Astrocyte (in vitro differentiated cells and primary cell): ENCODE measurements at regions not wholly inside any gene's neighbourhood (a gene's known extent, or its start where the extent isn't known, plus 50 kb on each side); places are given as distances from the start of the nearest gene placed in this dataset.
"Not testable (repeated sequence)": the region's sequence is repeated elsewhere in the genome, so short reads cannot be mapped to it uniquely, and the experiment has no call there.

Experiments used
- DNase-seq: peaks from one replicate; pipeline ENCODE4 v3.0.0-alpha.2; 2010; ENCODE audit warnings: low read depth
- FAIRE-seq: peaks from 2 replicates; lab custom pipeline; 2011; peaks lifted over from hg19 to GRCh38; lab: Jason Lieb, UNC
- H2AFZ ChIP-seq: 2 replicates; pipeline ENCODE4 v1.6.0; 2012; ENCODE audit warnings: low read depth, low read length, inconsistent platforms
- H3K27ac ChIP-seq: 2 replicates; pipeline ENCODE4 v1.5.1; 2011; ENCODE audit warnings: low read depth, low read length, inconsistent platforms
- H3K27me3 ChIP-seq: 2 replicates; pipeline ENCODE4 v1.6.0; 2011; ENCODE audit warnings: low read length, inconsistent platforms; ENCODE audit not compliant: insufficient read depth
- H3K36me3 ChIP-seq: 2 replicates; pipeline ENCODE4 v1.5.1; 2011; ENCODE audit warnings: low read length, inconsistent platforms; ENCODE audit not compliant: insufficient read depth
- H3K4me1 ChIP-seq: 2 replicates; pipeline ENCODE4 v1.5.1; 2011; ENCODE audit warnings: low read length, inconsistent platforms; ENCODE audit not compliant: insufficient read depth
- H3K4me2 ChIP-seq: 2 replicates; pipeline ENCODE4 v1.6.0; 2012; ENCODE audit warnings: low read length, inconsistent platforms
- H3K4me3 ChIP-seq: 2 replicates; pipeline ENCODE4 v1.5.1; 2011; ENCODE audit warnings: low read depth, mild to moderate bottlenecking, low read length, inconsistent platforms; ENCODE audit not compliant: insufficient read depth
- H3K79me2 ChIP-seq: 2 replicates; pipeline ENCODE4 v1.6.0; 2012; ENCODE audit warnings: mild to moderate bottlenecking, low read length, inconsistent platforms; ENCODE audit not compliant: insufficient read depth
- H3K9ac ChIP-seq: 2 replicates; pipeline ENCODE4 v1.6.0; 2012; ENCODE audit warnings: mild to moderate bottlenecking, low read length, inconsistent platforms
- H3K9me3 ChIP-seq: 2 replicates; pipeline ENCODE4 v1.5.1; 2012; ENCODE audit warnings: low read depth, mild to moderate bottlenecking, low read length, inconsistent platforms; ENCODE audit not compliant: insufficient read depth
- H4K20me1 ChIP-seq: 2 replicates; pipeline ENCODE4 v1.6.0; 2012; ENCODE audit warnings: low read length, inconsistent platforms; ENCODE audit not compliant: insufficient read depth
- H3K27ac Mint-ChIP-seq: one replicate; pipeline ENCODE4 v1.8.0; 2021; ENCODE audit warnings: mild to moderate bottlenecking, mixed read lengths; ENCODE audit not compliant: unreplicated experiment
- H3K27me3 Mint-ChIP-seq: one replicate; pipeline ENCODE4 v1.8.0; 2021; ENCODE audit warnings: low read depth, mixed read lengths; ENCODE audit not compliant: unreplicated experiment
- H3K36me3 Mint-ChIP-seq: one replicate; pipeline ENCODE4 v1.8.0; 2021; ENCODE audit warnings: low read depth, mixed read lengths; ENCODE audit not compliant: unreplicated experiment
- H3K4me1 Mint-ChIP-seq: one replicate; pipeline ENCODE4 v1.8.0; 2021; ENCODE audit warnings: low read depth, mixed read lengths; ENCODE audit not compliant: unreplicated experiment
- H3K4me3 Mint-ChIP-seq: one replicate; pipeline ENCODE4 v1.8.0; 2021; ENCODE audit warnings: mild to moderate bottlenecking, moderate library complexity, mixed read lengths; ENCODE audit not compliant: unreplicated experiment
- H3K9me3 Mint-ChIP-seq: one replicate; pipeline ENCODE4 v1.8.0; 2021; ENCODE audit warnings: mild to moderate bottlenecking, mixed read lengths; ENCODE audit not compliant: unreplicated experiment
- CTCF ChIP-seq: IDR thresholded peaks from 2 replicates; pipeline ENCODE4 v1.5.1; 2011; ENCODE audit warnings: low read depth, mild to moderate bottlenecking, inconsistent platforms, low read length, moderate library complexity; ENCODE audit not compliant: insufficient read depth
- EZH2 ChIP-seq: IDR thresholded peaks from 2 replicates; pipeline ENCODE4 v1.6.1; 2012; ENCODE audit warnings: mild to moderate bottlenecking, low read length, inconsistent platforms; ENCODE audit not compliant: insufficient read depth

- DNase-seq (no peak), FAIRE-seq (no peak)
- Histone ChIP-seq H2AFZ (no peak overlapping the region), H3K4me3 (no peak overlapping the region), H3K79me2 (no peaks in the 10 kb centered on the region), H3K4me2 (no peak overlapping the region), H3K9ac (no peak overlapping the region), H3K27ac (no peak overlapping the region), H3K9me3 (no peaks in the 10 kb centered on the region), H3K4me1 (no peaks in the 10 kb centered on the region), H4K20me1 (no peaks in the 10 kb centered on the region), H3K27me3 (no peaks in the 10 kb centered on the region), H3K36me3 (no peaks in the 10 kb centered on the region)
- Mint-ChIP-seq H3K27me3 (no peaks in the 10 kb centered on the region), H3K4me3 (no peak overlapping the region), H3K4me1 (no peaks in the 10 kb centered on the region), H3K9me3 (no peaks in the 10 kb centered on the region), H3K27ac (no peak overlapping the region), H3K36me3 (no peaks in the 10 kb centered on the region)
- TF ChIP-seq CTCF (no peak), EZH2 (no peak)
Measured at GRCh38 chr7:115319541-115319940, 397.6 kb downstream of the MDFIC start.

GRCh38 chr7:115310316-115310715 lies 388.4 kb downstream of the MDFIC start:
- H3K4me1 Mint-ChIP-seq, H3K9ac ChIP-seq, H3K27ac Mint-ChIP-seq, DNase-seq, H2AFZ ChIP-seq, H3K36me3 Mint-ChIP-seq, H3K27ac ChIP-seq, H3K4me1 ChIP-seq, H4K20me1 ChIP-seq, H3K4me3 ChIP-seq, H3K4me2 ChIP-seq, H3K79me2 ChIP-seq, H3K9me3 ChIP-seq, H3K4me3 Mint-ChIP-seq, H3K36me3 ChIP-seq, H3K27me3 Mint-ChIP-seq, H3K27me3 ChIP-seq, H3K9me3 Mint-ChIP-seq, FAIRE-seq: not testable (repeated sequence)

- peaks cover 3% of the 10 kb centered on the region for H3K27me3 Mint-ChIP-seq
- H4K20me1 ChIP-seq, result no peaks in the 10 kb centered on the region
- FAIRE-seq (no peak), DNase-seq (no peak)
- no peaks in the 10 kb centered on the region for H3K36me3 Mint-ChIP-seq
- no peak overlapping the region for H3K27ac ChIP-seq
- no peak overlapping the region for H3K27ac Mint-ChIP-seq
- H2AFZ ChIP-seq, result no peak overlapping the region
- no peak overlapping the region for H3K4me3 Mint-ChIP-seq
- no peaks in the 10 kb centered on the region for H3K9me3 ChIP-seq
- H3K4me3 ChIP-seq, result no peak overlapping the region
- no peaks in the 10 kb centered on the region for H3K4me1 ChIP-seq
- no peaks in the 10 kb centered on the region for H3K27me3 ChIP-seq
- no peak overlapping the region for H3K9ac ChIP-seq
- no peaks in the 10 kb centered on the region for H3K79me2 ChIP-seq
- no peaks in the 10 kb centered on the region for H3K9me3 Mint-ChIP-seq
- TF ChIP-seq CTCF, result no peak
- no peak for TF ChIP-seq EZH2
- no peaks in the 10 kb centered on the region for H3K4me1 Mint-ChIP-seq
- no peaks in the 10 kb centered on the region for H3K36me3 ChIP-seq
- no peak overlapping the region for H3K4me2 ChIP-seq
Measured at GRCh38 chr7:115306586-115306985, 384.7 kb downstream of the MDFIC start.
